Calu3 (cell line): ENCODE measurements at regions not wholly inside any gene's neighbourhood (a gene's known extent, or its start where the extent isn't known, plus 50 kb on each side); places are given as distances from the start of the nearest gene placed in this dataset.

ENCODE experiments used
- BruUV-seq: library from RNA; stranded (reverse); fragments of 400-500 nt; replicated peaks from 2 replicates; lab custom pipeline; 2021; lab: Mats Ljungman, UMichigan
- CTCF ChIA-PET: fragments of 300-600 bp; sonication (Branson Sonifier 250); formaldehyde crosslinking; loops from one replicate; lab custom pipeline; 2022; ENCODE audit warnings: antibody characterized with exemption; lab: Charles Lee
- DNase-seq: peaks from one replicate; pipeline ENCODE4 v3.0.0; 2022
- H3K27ac Mint-ChIP-seq: one replicate; pipeline ENCODE4 v1.8.0; 2022; ENCODE audit warnings: mixed read lengths; ENCODE audit not compliant: unreplicated experiment
- H3K27me3 Mint-ChIP-seq: one replicate; pipeline ENCODE4 v1.8.0; 2022; ENCODE audit warnings: mixed read lengths; ENCODE audit not compliant: unreplicated experiment
- H3K36me3 Mint-ChIP-seq: one replicate; pipeline ENCODE4 v1.8.0; 2022; ENCODE audit warnings: mild to moderate bottlenecking, moderate library complexity, mixed read lengths; ENCODE audit not compliant: insufficient read depth, unreplicated experiment
- H3K4me1 Mint-ChIP-seq: one replicate; pipeline ENCODE4 v1.8.0; 2022; ENCODE audit warnings: mild to moderate bottlenecking, low read depth, mixed read lengths; ENCODE audit not compliant: unreplicated experiment
- H3K4me3 Mint-ChIP-seq: one replicate; pipeline ENCODE4 v1.8.0; 2022; ENCODE audit warnings: mild to moderate bottlenecking, low read depth, moderate library complexity, mixed read lengths; ENCODE audit not compliant: unreplicated experiment
- H3K9me3 Mint-ChIP-seq: one replicate; pipeline ENCODE4 v1.8.0; 2022; ENCODE audit warnings: low read depth, mixed read lengths; ENCODE audit not compliant: unreplicated experiment
- CTCF ChIP-seq: fragments of 200-600 bp; IDR thresholded peaks from one replicate; pipeline ENCODE4 v1.8.0; 2022; ENCODE audit warnings: antibody characterized with exemption; ENCODE audit not compliant: unreplicated experiment
- intact Hi-C: fragments of 100-400 bp; cut with micrococcal nuclease; formaldehyde crosslinking; loops from one replicate; pipeline ENCODE4 v1.10.0; 2022; ENCODE audit not compliant: unreplicated experiment

- DNase-seq = no peak
- Mint-ChIP-seq H3K36me3 (no peaks in the 10 kb centered on the region), H3K4me1 (no peaks in the 10 kb centered on the region), H3K27ac (no peak overlapping the region), H3K9me3 (peaks cover 13% of the 10 kb centered on the region), H3K4me3 (no peak overlapping the region), H3K27me3 (no peaks in the 10 kb centered on the region)
- CTCF ChIA-PET = no interaction called here
- no TSS peak for BruUV-seq
- no peak for TF ChIP-seq CTCF
- intact Hi-C loops = no loop called here
Measured at GRCh38 chr16:63530208-63530607, 1494.0 kb upstream of the CDH8 start.

GRCh38 chr16:63527404-63527803, 1491.2 kb upstream of the CDH8 start:
- peaks cover 13% of the 10 kb centered on the region for H3K9me3 Mint-ChIP-seq
- CTCF ChIA-PET = no interaction called here
- H3K27ac Mint-ChIP-seq = no peak overlapping the region
- intact Hi-C loops = no loop called here
- no peak overlapping the region for H3K4me3 Mint-ChIP-seq
- H3K27me3 Mint-ChIP-seq = no peaks in the 10 kb centered on the region
- no peaks in the 10 kb centered on the region for H3K4me1 Mint-ChIP-seq
- no peaks in the 10 kb centered on the region for H3K36me3 Mint-ChIP-seq
- TF ChIP-seq CTCF = no peak
- no peak for DNase-seq
- no TSS peak for BruUV-seq

GRCh38 chr16:63516394-63516793, 1480.2 kb upstream of the CDH8 start:
- TF ChIP-seq CTCF = no peak
- Mint-ChIP-seq H3K27ac (no peak overlapping the region), H3K27me3 (no peaks in the 10 kb centered on the region), H3K9me3 (peaks cover 14% of the 10 kb centered on the region), H3K4me3 (no peak overlapping the region), H3K36me3 (no peaks in the 10 kb centered on the region), H3K4me1 (no peaks in the 10 kb centered on the region)
- no TSS peak for BruUV-seq
- intact Hi-C loops = no loop called here
- CTCF ChIA-PET = no interaction called here
- no peak for DNase-seq

- H3K9me3 Mint-ChIP-seq = peaks cover 18% of the 10 kb centered on the region
- H3K4me3 Mint-ChIP-seq = no peak overlapping the region
- H3K27me3 Mint-ChIP-seq = no peaks in the 10 kb centered on the region
- no peak overlapping the region for H3K27ac Mint-ChIP-seq
- intact Hi-C loops = no loop called here
- DNase-seq = no peak
- no peaks in the 10 kb centered on the region for H3K36me3 Mint-ChIP-seq
- CTCF ChIA-PET = no interaction called here
- no peak for TF ChIP-seq CTCF
- BruUV-seq = no TSS peak
- no peaks in the 10 kb centered on the region for H3K4me1 Mint-ChIP-seq
Measured at GRCh38 chr16:63512910-63513309, 1476.7 kb upstream of the CDH8 start.
